Umbilical cord (tissue), 1 donor: ENCODE measurements at regions not wholly inside any gene's neighbourhood (a gene's known extent, or its start where the extent isn't known, plus 50 kb on each side); places are given as distances from the start of the nearest gene placed in this dataset.

Experiments used
- DNase-seq: peaks from one replicate; pipeline ENCODE4 v3.0.0-alpha.2; 2015; ENCODE audit warnings: low spot score

GRCh38 chrY:19148783-19149182 is 375.2 kb upstream of the HSFY2 start:
- DNase-seq, result no peak

- DNase-seq, result no peak
These were observed 372.8 kb upstream of the HSFY2 start for GRCh38 chrY:19146296-19146695.

GRCh38 chrY:19142093-19142492 is 368.6 kb upstream of the HSFY2 start:
- no peak for DNase-seq

GRCh38 chrY:19140285-19140920 is 366.9 kb upstream of the HSFY2 start:
- no peak for DNase-seq

- DNase-seq, result no peak
These were observed 360.9 kb upstream of the HSFY2 start for GRCh38 chrY:19134426-19134825.

- DNase-seq, result no peak
These were observed 357.2 kb upstream of the HSFY2 start for GRCh38 chrY:19130569-19131358.

- no peak for DNase-seq
These were observed 353.4 kb upstream of the HSFY2 start for GRCh38 chrY:19126889-19127288.

- no peak for DNase-seq
These were observed 351.1 kb upstream of the HSFY2 start for GRCh38 chrY:19124609-19125008.

GRCh38 chrY:19122450-19122849 is 348.9 kb upstream of the HSFY2 start:
- DNase-seq, result no peak

GRCh38 chrY:19098349-19098748 is 324.8 kb upstream of the HSFY2 start:
- DNase-seq, result no peak

- no peak for DNase-seq
These were observed 321.9 kb upstream of the HSFY2 start for GRCh38 chrY:19095460-19095859.

GRCh38 chrY:19083006-19083405 is 309.5 kb upstream of the HSFY2 start:
- DNase-seq, result no peak

- DNase-seq, result peak; percentile 38
These were observed 304.2 kb upstream of the HSFY2 start for GRCh38 chrY:19077698-19078113.

- peak; percentile 87 for DNase-seq
These were observed 303.5 kb upstream of the HSFY2 start for GRCh38 chrY:19076846-19077697.

GRCh38 chrY:19075471-19076253 is 302.1 kb upstream of the HSFY2 start:
- peak; percentile 81 for DNase-seq

GRCh38 chrY:19067435-19067834 is 293.9 kb upstream of the HSFY2 start:
- DNase-seq, result no peak

- DNase-seq, result no peak
These were observed 293.1 kb upstream of the HSFY2 start for GRCh38 chrY:19066447-19067190.

- DNase-seq, result no peak
These were observed 291.6 kb upstream of the HSFY2 start for GRCh38 chrY:19065119-19065518.

- no peak for DNase-seq
These were observed 286.2 kb upstream of the HSFY2 start for GRCh38 chrY:19059733-19060132.

GRCh38 chrY:19058831-19059370 is 285.4 kb upstream of the HSFY2 start:
- peak; percentile 15 for DNase-seq

- no peak for DNase-seq
These were observed 282.6 kb upstream of the HSFY2 start for GRCh38 chrY:19056138-19056469.
